AG09309 (cell line): ENCODE measurements at regions not wholly inside any gene's neighbourhood (a gene's known extent, or its start where the extent isn't known, plus 50 kb on each side); places are given as distances from the start of the nearest gene placed in this dataset.

Source experiments
- DNase-seq: peaks from one replicate; pipeline ENCODE4 v3.0.0-alpha.2; 2010; ENCODE audit warnings: low read depth
- H3K4me3 ChIP-seq: 2 replicates; pipeline ENCODE4 v1.5.1; 2011; ENCODE audit warnings: mild to moderate bottlenecking, low read depth, low read length, moderate library complexity; ENCODE audit not compliant: control insufficient read depth
- TF ChIP-seq, protein P1 (sequence below): IDR thresholded peaks from 2 replicates; pipeline ENCODE4 v1.5.1; 2011; ENCODE audit warnings: mild to moderate bottlenecking, low read depth, low read length, inconsistent platforms; ENCODE audit not compliant: insufficient read depth, control insufficient read depth; ENCODE audit errors: missing control alignments

DNA sequence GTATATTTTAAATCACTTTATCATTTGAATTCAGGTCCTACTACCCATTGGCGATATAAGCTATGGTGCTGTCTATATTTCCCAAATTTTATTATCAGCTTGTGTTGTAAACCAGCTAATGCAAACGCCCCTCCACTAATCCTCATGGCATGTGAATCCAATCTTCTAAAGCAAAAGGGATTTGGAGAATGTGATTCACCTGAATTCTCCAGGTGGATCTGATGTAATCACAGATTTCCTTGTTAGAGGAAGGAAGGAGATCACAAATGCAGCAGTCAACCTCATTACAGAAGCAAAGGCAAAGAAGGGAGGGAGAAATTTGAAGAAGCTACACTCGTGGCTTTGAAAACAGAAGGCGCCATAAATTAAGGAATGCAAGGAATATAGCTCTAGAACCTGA, 431.1 kb upstream of the CDH19 start:
- no peak overlapping the region for H3K4me3 ChIP-seq
- no peak for DNase-seq
- TF ChIP-seq, protein P1, sequence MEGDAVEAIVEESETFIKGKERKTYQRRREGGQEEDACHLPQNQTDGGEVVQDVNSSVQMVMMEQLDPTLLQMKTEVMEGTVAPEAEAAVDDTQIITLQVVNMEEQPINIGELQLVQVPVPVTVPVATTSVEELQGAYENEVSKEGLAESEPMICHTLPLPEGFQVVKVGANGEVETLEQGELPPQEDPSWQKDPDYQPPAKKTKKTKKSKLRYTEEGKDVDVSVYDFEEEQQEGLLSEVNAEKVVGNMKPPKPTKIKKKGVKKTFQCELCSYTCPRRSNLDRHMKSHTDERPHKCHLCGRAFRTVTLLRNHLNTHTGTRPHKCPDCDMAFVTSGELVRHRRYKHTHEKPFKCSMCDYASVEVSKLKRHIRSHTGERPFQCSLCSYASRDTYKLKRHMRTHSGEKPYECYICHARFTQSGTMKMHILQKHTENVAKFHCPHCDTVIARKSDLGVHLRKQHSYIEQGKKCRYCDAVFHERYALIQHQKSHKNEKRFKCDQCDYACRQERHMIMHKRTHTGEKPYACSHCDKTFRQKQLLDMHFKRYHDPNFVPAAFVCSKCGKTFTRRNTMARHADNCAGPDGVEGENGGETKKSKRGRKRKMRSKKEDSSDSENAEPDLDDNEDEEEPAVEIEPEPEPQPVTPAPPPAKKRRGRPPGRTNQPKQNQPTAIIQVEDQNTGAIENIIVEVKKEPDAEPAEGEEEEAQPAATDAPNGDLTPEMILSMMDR, result no peak

DNA sequence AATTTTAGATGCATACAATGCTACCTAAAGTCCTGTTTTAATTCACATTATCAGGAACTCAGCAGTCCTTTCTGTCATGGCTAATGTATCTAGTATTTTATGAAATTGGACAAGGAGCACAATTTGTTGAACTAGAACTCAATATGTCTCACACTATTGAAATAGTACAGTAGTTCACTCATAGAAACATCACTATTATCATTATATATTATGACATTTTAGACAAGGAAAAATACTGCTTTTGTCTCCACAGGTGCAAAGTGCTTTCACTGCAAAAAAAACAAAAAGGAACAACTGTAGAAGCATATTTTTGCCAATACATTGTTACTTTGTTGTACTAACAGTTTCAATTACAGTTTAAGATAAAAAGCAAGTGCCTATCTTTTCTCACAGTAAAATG, 419.2 kb upstream of the CDH19 start:
- TF ChIP-seq, protein P1, result no peak
- no peak overlapping the region for H3K4me3 ChIP-seq
- no peak for DNase-seq

DNA sequence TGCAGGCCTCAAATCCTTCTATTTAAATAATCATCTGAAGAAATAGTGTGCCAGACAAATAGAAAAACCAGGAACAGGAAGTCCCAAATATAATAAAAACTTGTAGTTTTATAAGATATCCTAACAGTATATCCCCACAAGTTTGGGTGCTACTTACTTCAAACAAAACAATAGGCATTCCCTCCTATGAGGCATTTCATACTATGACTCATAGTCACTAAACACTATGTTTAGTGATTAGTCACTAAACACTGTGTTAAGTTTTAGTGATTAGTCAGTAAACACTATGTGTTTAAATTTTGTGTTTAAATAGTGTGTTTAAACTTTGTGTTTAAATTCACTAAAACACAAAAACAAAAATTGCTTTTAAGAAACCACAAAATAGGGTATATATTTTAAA, 407.0 kb upstream of the CDH19 start:
- no peak for DNase-seq
- TF ChIP-seq, protein P1, result no peak

DNA sequence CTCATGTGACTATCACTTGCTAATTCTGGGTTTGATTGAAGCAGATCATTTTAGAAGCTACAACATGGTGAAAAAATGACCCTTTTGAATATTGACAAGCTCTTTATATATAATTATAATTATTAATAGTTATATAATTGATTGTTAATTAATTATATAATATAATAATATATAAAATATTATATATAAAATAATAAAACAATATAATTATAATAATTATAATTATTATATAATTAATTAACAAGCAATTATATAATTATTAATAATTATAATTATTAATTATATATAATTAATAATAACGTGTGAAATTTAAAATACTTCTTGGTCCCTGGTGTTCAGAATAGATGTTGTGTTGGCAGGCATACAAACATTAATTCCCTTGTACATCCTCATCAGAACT, 404.1 kb upstream of the CDH19 start:
- H3K4me3 ChIP-seq, result no peak overlapping the region
- DNase-seq, result no peak
- TF ChIP-seq, protein P1, result no peak

More for the DNA sequence above, 407.0 kb upstream of the CDH19 start:
- no peak overlapping the region for H3K4me3 ChIP-seq

DNA sequence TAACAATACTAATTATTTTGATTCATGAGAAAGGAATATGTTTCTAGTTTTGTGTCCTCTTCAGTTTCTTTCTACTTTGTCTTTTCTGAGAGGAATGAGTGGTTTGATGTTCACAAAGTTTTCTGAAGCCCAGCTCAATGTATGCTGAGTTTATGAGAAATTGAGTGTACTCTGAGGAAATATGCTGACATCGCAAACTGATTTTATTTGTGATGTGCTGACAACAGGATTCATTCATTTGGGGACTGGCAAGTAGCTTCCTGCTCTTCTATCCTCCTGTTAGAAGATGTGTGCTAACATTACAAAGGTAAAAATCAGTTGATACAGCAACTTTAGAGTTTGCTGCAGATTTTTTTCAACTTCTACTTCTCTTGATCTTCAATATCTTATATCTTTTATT, 403.2 kb upstream of the CDH19 start:
- no peak overlapping the region for H3K4me3 ChIP-seq
- TF ChIP-seq, protein P1, result no peak
- no peak for DNase-seq

DNA sequence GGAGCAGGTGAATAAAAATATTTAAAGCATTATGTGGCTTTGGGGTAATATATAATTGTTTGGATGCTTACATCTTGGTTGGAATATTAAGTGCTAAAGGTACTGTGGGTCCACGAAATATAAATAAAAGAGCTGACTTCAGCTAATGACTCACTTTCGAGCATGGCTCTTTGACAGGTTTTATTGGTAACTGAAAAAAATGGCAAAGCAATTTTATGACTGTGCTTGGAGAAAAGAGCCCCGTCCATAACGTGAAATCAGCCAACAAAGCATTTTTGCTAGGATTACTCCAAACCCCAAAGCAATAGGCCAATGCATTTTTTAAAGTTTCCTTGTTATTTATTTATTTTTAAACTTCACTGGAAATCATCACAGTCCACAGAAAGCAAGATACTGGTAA, 397.2 kb upstream of the CDH19 start:
- no peak overlapping the region for H3K4me3 ChIP-seq

More for the DNA sequence above, 397.2 kb upstream of the CDH19 start:
- no peak for DNase-seq
- TF ChIP-seq, protein P1, result no peak
